Left lung (tissue), 4 donors: ENCODE measurements at regions not wholly inside any gene's neighbourhood (a gene's known extent, or its start where the extent isn't known, plus 50 kb on each side); places are given as distances from the start of the nearest gene placed in this dataset.

Experiments
- ATAC-seq: fragments of 200-7000 bp; cut with Tn5 transposase; one replicate; pipeline ENCODE4 v1.9.1; 2020; ENCODE audit warnings: moderate library complexity
- DNase-seq, 4 donors: peaks; one replicate each; pipeline ENCODE4 v3.0.0-alpha.2; 2013 to 2020
- H3K27ac ChIP-seq, 2 donors: fragments of 200-600 bp; sonication (generic) in 1 of 2; one replicate each; pipeline versions ENCODE4 v1.5.0 to v1.8.0; 2020 to 2021
- H3K27me3 ChIP-seq, 2 donors: fragments of 200-600 bp; sonication (generic) in 1 of 2; one replicate each; pipeline versions ENCODE4 v1.5.0 to v1.8.0; 2020 to 2021
- H3K36me3 ChIP-seq, 2 donors: fragments of 200-600 bp; sonication (generic) in 1 of 2; one replicate each; pipeline versions ENCODE4 v1.5.0 to v1.8.0; 2020 to 2021
- H3K4me1 ChIP-seq, 2 donors: fragments of 200-600 bp; one replicate each; pipeline ENCODE4 v1.8.0; 2021
- H3K4me3 ChIP-seq, 2 donors: fragments of 200-600 bp; sonication (generic) in 1 of 2; one replicate each; pipeline versions ENCODE4 v1.5.0 to v1.8.0; 2020 to 2021; ENCODE audit warnings: mild to moderate bottlenecking in 1 of 2
- H3K9me3 ChIP-seq, 2 donors: fragments of 200-600 bp; sonication (generic) in 1 of 2; one replicate each; pipeline versions ENCODE4 v1.5.0 to v1.8.0; 2020 to 2021
- CTCF ChIP-seq, 2 donors: fragments of 200-600 bp; sonication (generic) in 1 of 2; IDR thresholded peaks; one replicate each; pipeline versions ENCODE4 v1.5.0 to v1.8.0; 2021; ENCODE audit warnings: antibody characterized with exemption in 2 of 2
- intact Hi-C, 2 donors: fragments of 100-400 bp; cut with DNase I; formaldehyde crosslinking; loops; one replicate each; pipeline versions ENCODE4 v1.11.2 to v1.14.2; 2022
- donor health status: DM: no; HTN: yes; CAD: no.
- donor health status: DM: no; HTN: no; CAD: no.

GRCh38 chr2:48819206-48819735 lies 63.7 kb upstream of the LHCGR start:
- H3K4me1 ChIP-seq, result no peaks in the 10 kb centered on the region
- H3K4me3 ChIP-seq, result no peak overlapping the region
- intact Hi-C loops, result no loop called here
- no peak overlapping the region for H3K27ac ChIP-seq
- no peak for TF ChIP-seq CTCF (IDR thresholded peaks at IDR 0.05)
- no peaks in the 10 kb centered on the region for H3K36me3 ChIP-seq
- H3K9me3 ChIP-seq, result no peaks in the 10 kb centered on the region
- DNase-seq (no peak), ATAC-seq (no peak)
- H3K27me3 ChIP-seq, result no peaks in the 10 kb centered on the region

- H3K27me3 ChIP-seq, result no peaks in the 10 kb centered on the region
- no peak for TF ChIP-seq CTCF (IDR thresholded peaks at IDR 0.05)
- no peaks in the 10 kb centered on the region for H3K4me1 ChIP-seq
- no peak overlapping the region for H3K27ac ChIP-seq
- H3K4me3 ChIP-seq, result no peak overlapping the region
- no peaks in the 10 kb centered on the region for H3K9me3 ChIP-seq
- H3K36me3 ChIP-seq, result no peaks in the 10 kb centered on the region
- intact Hi-C loops, result no loop called here
- DNase-seq, result no peak
- no peak for ATAC-seq
These were observed 61.8 kb upstream of the LHCGR start for GRCh38 chr2:48817355-48817754.

GRCh38 chr2:48812416-48812815 lies 56.9 kb upstream of the LHCGR start:
- no peak for TF ChIP-seq CTCF (IDR thresholded peaks at IDR 0.05)
- intact Hi-C loops, result no loop called here
- ATAC-seq (no peak), DNase-seq (no peak)
- Histone ChIP-seq H3K4me1 (no peaks in the 10 kb centered on the region), H3K4me3 (no peak overlapping the region), H3K27me3 (no peaks in the 10 kb centered on the region), H3K36me3 (no peaks in the 10 kb centered on the region), H3K27ac (no peak overlapping the region), H3K9me3 (no peaks in the 10 kb centered on the region)

- Histone ChIP-seq H3K27ac (no peak overlapping the region), H3K36me3 (no peaks in the 10 kb centered on the region), H3K27me3 (no peaks in the 10 kb centered on the region), H3K4me3 (no peak overlapping the region), H3K4me1 (no peaks in the 10 kb centered on the region), H3K9me3 (no peaks in the 10 kb centered on the region)
- ATAC-seq (no peak), DNase-seq (no peak)
- TF ChIP-seq CTCF (IDR thresholded peaks at IDR 0.05), result no peak
- intact Hi-C loops, result no loop called here
These were observed 52.8 kb upstream of the LHCGR start for GRCh38 chr2:48808311-48808710.
